RWPE2 (cell line): ENCODE measurements at regions not wholly inside any gene's neighbourhood (a gene's known extent, or its start where the extent isn't known, plus 50 kb on each side); places are given as distances from the start of the nearest gene placed in this dataset.

Source experiments
- ATAC-seq: fragments of 200-7000 bp; cut with Tn5 transposase; 3 replicates; pipeline ENCODE4 v1.9.1; 2021; ENCODE audit warnings: low read depth
- DNase-seq: peaks from one replicate; pipeline ENCODE4 v3.0.0-alpha.2; 2020; ENCODE audit warnings: low spot score
- H3K27ac ChIP-seq: fragments of 450-650 bp; 2 replicates; pipeline ENCODE4 v1.5.1; 2017; ENCODE audit warnings: mild to moderate bottlenecking; ENCODE audit not compliant: poor library complexity, severe bottlenecking
- H3K27me3 ChIP-seq: fragments of 250-450 bp; sonication (Bioruptor Pico); 2 replicates; pipeline ENCODE4 v1.5.1; 2021; ENCODE audit warnings: mild to moderate bottlenecking, moderate library complexity; ENCODE audit not compliant: insufficient read depth, poor library complexity, severe bottlenecking
- H3K36me3 ChIP-seq: fragments of 250-450 bp; sonication (Bioruptor Pico); 2 replicates; pipeline ENCODE4 v1.5.1; 2020; ENCODE audit warnings: low read depth, mild to moderate bottlenecking, moderate library complexity
- H3K4me1 ChIP-seq: fragments of 250-450 bp; sonication (Bioruptor Pico); 2 replicates; pipeline ENCODE4 v1.5.1; 2021; ENCODE audit warnings: mild to moderate bottlenecking, moderate library complexity; ENCODE audit not compliant: insufficient read depth, poor library complexity, severe bottlenecking
- H3K4me3 ChIP-seq: fragments of 250-450 bp; sonication (Bioruptor Pico); 2 replicates; pipeline ENCODE4 v1.5.1; 2021; ENCODE audit warnings: mild to moderate bottlenecking, moderate library complexity; ENCODE audit not compliant: severe bottlenecking
- H3K9me3 ChIP-seq: fragments of 250-450 bp; sonication (Bioruptor Pico); 2 replicates; pipeline ENCODE4 v1.5.1; 2021; ENCODE audit warnings: mild to moderate bottlenecking, moderate library complexity; ENCODE audit not compliant: severe bottlenecking
- CTCF ChIP-seq: fragments of 450-650 bp; IDR thresholded peaks from one replicate; pipeline ENCODE4 v1.5.1; 2017; ENCODE audit warnings: mild to moderate bottlenecking, moderate library complexity; ENCODE audit not compliant: poor library complexity, severe bottlenecking

DNA sequence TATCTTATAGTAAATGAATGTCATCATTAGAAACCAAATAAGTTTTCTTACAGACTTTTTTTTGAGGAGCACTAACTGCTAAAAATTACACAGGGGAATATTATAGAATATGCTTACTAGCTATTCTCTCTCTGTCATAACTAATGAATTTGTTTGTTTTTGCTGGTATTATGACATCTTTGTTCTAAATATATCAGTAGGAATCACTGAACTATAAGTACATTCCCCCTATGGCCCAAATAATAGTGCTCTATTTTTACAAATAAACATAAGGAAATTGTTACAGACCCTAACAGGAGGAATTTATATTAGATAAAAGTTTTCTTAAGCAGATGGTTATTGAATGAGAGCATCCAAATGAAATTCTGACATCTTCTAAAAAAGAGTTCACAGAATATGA lies 83.0 kb upstream of the RIOK2 start:
- Histone ChIP-seq H3K27ac (no peak overlapping the region), H3K27me3 (peaks cover 7% of the 10 kb centered on the region), H3K4me3 (no peak overlapping the region), H3K36me3 (no peaks in the 10 kb centered on the region), H3K4me1 (no peaks in the 10 kb centered on the region), H3K9me3 (peaks cover 2% of the 10 kb centered on the region)
- DNase-seq (no peak), ATAC-seq (no peak)
- no peak for TF ChIP-seq CTCF

DNA sequence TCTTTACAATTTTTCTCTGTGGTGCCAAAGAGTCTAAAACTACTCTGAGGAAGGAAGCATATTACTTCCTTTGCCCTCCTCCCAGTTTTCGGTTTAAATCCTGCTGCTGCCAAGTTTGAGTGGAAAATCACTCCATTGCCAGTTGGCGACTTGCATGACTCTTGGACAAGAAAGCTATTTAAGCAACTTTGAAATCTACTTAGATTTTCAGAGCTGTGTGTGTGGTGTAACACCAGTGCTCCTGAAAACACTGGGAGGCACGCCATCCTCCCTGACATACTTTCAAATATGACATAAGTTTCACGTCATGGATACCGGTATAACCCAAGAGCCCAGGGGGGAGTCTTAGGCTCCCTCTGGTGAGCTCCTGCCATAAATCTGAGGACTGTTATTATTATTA lies 83.5 kb upstream of the RIOK2 start:
- Histone ChIP-seq H3K9me3 (peaks cover 2% of the 10 kb centered on the region), H3K36me3 (no peaks in the 10 kb centered on the region), H3K27ac (no peak overlapping the region), H3K4me1 (no peaks in the 10 kb centered on the region), H3K4me3 (no peak overlapping the region), H3K27me3 (peaks cover 7% of the 10 kb centered on the region)
- DNase-seq (no peak), ATAC-seq (no peak)
- no peak for TF ChIP-seq CTCF

- Histone ChIP-seq H3K36me3 (no peaks in the 10 kb centered on the region), H3K27ac (no peak overlapping the region), H3K9me3 (peaks cover 2% of the 10 kb centered on the region), H3K4me1 (no peaks in the 10 kb centered on the region), H3K4me3 (no peak overlapping the region), H3K27me3 (peaks cover 7% of the 10 kb centered on the region)
- TF ChIP-seq CTCF: no peak
- ATAC-seq (no peak), DNase-seq (no peak)
Measured at GRCh38 chr5:97267767-97268166, 84.7 kb upstream of the RIOK2 start.

DNA sequence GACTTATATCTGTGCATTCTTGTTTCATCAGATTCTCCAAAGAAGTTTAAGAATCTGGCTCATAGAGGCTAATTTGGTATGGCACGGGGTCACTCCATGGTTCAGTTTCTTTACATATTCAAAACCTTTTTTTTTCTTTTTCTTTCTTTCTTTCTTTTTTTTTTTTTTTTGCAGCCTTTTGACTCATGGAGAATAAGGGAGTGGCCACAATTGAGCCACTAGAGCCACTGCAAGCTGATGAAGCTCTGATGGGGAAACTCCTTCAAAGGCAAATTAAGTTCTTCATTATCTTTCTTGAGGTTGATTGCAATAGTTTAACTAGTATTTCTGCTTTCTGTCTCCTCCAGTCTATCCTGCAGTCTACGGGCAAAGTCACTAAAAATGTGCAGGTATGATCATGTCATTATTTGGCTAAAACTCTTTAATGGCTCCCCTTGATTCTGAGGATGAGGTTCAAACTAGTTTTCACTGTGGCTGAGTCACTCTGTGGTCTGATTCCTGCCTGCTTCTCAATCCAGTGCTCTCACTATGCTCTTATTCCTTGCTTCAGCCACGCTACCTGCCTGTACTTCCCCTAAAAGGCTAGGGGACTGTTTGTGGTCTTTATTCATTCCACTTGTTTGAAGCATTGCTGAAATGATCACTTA lies 93.5 kb upstream of the RIOK2 start:
- Histone ChIP-seq H3K36me3 (no peaks in the 10 kb centered on the region), H3K27me3 (no peaks in the 10 kb centered on the region), H3K9me3 (no peaks in the 10 kb centered on the region), H3K4me1 (no peaks in the 10 kb centered on the region), H3K27ac (no peak overlapping the region), H3K4me3 (no peak overlapping the region)
- no peak for TF ChIP-seq CTCF
- no peak for DNase-seq
- ATAC-seq: no peak

- Histone ChIP-seq H3K4me3 (no peak overlapping the region), H3K27ac (no peak overlapping the region), H3K4me1 (no peaks in the 10 kb centered on the region), H3K27me3 (no peaks in the 10 kb centered on the region), H3K9me3 (no peaks in the 10 kb centered on the region), H3K36me3 (no peaks in the 10 kb centered on the region)
- no peak for TF ChIP-seq CTCF
- ATAC-seq (no peak), DNase-seq (no peak)
Measured at GRCh38 chr5:97281257-97281656, 98.2 kb upstream of the RIOK2 start.
